Choroid plexus epithelial cell (primary cell): ENCODE measurements at regions not wholly inside any gene's neighbourhood (a gene's known extent, or its start where the extent isn't known, plus 50 kb on each side); places are given as distances from the start of the nearest gene placed in this dataset.

Experiments used
- DNase-seq: peaks from one replicate; pipeline ENCODE4 v3.0.0-alpha.2; 2010; ENCODE audit warnings: low read depth
- H3K4me3 ChIP-seq: 2 replicates; pipeline ENCODE4 v1.5.1; 2011; ENCODE audit warnings: low read depth, mild to moderate bottlenecking, control low read depth, low read length, moderate library complexity
- TF ChIP-seq, protein P1 (sequence below): conservative IDR thresholded peaks from 2 replicates; pipeline ENCODE4 v1.5.1; 2011; ENCODE audit warnings: low read depth, mild to moderate bottlenecking, control low read depth, inconsistent platforms, low read length, moderate library complexity

DNA sequence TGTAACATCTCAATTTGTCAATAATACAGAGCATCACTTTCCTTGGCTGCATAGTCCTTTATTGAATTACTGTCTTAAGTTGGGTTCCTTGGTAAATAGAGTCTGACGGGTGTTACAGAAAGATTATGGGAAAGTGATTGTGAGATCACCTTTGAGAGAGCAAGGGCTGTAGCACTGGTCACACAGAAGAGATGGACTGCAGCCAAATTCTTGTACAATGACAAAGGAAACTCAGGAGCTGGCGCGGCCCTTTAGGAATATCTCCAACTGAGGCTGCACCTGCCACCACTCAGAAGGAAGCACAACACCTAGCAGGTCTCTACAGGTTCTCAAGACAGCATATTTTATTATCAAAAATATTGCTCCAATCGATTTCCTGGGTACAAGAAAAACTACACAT lies 350.0 kb upstream of the ISL1 start:
- no peak for DNase-seq
- H3K4me3 ChIP-seq, result no peak overlapping the region
- TF ChIP-seq, protein P1, sequence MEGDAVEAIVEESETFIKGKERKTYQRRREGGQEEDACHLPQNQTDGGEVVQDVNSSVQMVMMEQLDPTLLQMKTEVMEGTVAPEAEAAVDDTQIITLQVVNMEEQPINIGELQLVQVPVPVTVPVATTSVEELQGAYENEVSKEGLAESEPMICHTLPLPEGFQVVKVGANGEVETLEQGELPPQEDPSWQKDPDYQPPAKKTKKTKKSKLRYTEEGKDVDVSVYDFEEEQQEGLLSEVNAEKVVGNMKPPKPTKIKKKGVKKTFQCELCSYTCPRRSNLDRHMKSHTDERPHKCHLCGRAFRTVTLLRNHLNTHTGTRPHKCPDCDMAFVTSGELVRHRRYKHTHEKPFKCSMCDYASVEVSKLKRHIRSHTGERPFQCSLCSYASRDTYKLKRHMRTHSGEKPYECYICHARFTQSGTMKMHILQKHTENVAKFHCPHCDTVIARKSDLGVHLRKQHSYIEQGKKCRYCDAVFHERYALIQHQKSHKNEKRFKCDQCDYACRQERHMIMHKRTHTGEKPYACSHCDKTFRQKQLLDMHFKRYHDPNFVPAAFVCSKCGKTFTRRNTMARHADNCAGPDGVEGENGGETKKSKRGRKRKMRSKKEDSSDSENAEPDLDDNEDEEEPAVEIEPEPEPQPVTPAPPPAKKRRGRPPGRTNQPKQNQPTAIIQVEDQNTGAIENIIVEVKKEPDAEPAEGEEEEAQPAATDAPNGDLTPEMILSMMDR, result no peak

DNA sequence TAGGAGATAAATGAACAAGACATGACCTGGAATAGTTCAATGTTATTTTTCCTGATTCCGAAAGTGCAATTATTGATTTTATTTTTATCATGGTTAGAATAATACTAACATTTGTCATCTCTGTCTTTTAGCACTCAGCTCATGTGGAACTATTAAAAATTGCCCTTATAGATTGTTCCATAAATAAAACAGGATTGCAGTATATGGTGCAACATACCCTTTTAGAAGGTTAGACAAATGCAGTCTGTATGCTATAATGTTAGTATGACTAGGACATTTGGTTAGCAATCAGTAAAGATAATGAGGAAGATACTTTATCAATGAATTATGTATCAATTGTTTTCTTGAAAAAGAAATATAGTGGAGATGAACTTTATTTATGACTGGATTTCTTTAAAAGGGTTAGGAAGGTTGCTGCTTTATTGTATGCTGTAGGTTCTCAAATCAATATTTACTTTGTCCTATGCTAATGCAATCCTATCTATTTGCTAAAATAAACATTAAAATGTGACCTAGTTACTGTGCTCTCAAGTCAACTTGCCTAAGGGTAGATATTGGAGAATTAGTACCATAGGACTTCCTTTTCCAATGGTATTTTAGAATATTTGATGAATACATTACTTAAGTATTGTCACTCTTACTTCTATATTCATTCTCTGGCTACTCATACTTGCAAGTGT lies 348.9 kb upstream of the ISL1 start:
- TF ChIP-seq, protein P1, result no peak
- no peak overlapping the region for H3K4me3 ChIP-seq
- no peak for DNase-seq

DNA sequence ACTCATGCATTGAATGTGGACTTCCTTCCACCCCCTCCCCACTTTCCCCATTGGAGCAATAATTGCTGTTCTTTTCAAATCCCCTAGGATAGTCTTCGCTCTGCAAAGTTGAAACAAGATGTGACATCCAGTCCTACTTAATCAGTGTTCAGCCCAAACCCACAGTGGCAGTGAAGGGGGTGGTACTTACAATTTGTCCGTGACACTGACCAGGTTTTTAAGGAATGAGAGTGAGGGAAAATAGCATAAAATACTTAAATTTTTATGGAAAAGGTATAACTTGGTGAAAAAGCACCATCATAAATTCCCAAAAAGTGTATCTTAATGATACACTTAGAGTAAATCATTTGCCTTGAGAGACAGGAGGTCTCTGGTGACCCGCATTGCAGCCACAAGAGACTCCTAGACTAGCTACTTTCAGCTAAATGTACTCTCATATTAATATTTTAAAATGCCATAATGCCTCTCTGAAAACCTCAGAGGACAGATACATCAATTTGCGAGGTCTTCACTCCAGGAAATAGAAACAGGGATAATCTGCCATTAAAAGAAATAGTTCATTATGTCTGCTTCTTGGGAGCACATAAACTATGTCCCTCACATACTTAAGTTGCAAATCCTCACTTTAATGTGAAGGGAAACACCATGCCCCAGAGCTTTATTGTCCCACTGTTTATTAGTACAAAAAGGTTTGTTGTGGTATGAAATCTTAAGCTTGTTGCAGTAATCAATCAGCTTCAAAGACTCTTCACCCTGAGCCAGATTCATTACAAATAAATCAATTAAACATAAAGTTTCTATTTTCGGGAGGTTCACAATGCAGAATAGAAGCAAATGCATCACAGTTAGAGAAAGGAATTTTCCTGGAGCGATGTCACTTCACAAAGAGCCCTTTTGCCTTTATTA lies 343.6 kb upstream of the ISL1 start:
- TF ChIP-seq, protein P1, result no peak
- H3K4me3 ChIP-seq, result no peak overlapping the region
- DNase-seq, result no peak

DNA sequence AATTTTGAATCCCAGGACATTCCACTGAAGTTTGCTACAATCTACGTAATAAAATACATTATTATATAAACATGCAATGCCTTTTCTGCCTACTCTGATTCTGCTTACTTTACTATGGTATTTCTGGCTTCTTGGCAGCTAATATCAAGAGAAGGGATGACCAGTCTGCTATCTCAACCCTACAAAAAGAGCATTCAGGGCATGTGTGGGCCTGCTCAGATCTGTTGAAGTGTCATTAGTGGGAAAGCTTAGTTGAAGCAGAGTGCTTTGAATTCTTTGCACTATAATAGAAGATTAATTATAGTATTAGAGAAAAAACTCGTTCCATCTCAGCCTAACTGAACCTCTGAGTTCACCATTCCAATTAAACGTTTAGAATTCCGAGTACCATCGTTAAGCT lies 339.5 kb upstream of the ISL1 start:
- DNase-seq, result no peak
- no peak overlapping the region for H3K4me3 ChIP-seq
- TF ChIP-seq, protein P1, result no peak

DNA sequence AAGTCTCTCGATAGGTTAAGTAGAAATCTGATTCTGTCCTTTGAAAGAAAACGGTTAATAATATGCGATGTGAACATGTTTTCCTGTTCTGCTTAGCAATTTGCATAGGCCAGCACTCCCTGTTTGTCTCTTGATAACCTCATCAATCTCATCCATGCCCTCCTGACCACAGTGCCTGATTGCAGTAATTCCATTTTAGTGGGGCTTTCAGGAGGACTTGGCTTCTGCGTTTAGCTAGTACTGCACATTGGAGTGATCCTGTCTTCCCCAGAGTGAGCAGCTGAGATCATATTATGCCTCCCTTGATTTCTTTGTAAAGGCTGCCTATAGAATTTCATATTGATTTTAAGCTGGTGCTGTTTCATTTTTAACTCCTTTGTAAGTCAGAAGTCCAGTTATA lies 335.9 kb upstream of the ISL1 start:
- H3K4me3 ChIP-seq, result no peak overlapping the region
- TF ChIP-seq, protein P1, result no peak
- no peak for DNase-seq

DNA sequence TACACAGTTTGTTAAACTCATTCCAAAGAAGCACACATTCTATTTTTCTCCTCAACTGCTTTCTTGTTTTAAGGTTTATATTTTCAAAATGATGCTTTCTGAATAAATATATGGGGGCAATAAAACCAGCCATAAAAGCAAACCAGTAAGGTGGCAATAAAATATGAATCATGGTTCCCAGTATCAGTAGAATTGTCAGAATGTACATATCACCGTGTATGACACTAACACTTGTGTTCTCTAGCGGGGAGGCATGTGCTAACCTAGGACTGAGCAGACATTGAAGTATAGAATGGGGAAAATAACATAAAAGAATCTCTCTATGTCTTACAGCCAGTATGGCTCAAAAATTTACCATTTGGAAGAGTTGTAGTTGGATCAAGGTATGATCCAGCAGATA lies 329.9 kb upstream of the ISL1 start:
- no peak for DNase-seq
- no peak overlapping the region for H3K4me3 ChIP-seq
- TF ChIP-seq, protein P1, result no peak
